B cell (primary cell): ENCODE measurements at regions not wholly inside any gene's neighbourhood (a gene's known extent, or its start where the extent isn't known, plus 50 kb on each side); places are given as distances from the start of the nearest gene placed in this dataset.

ENCODE experiments used
- ATAC-seq: fragments of 200-7000 bp; cut with Tn5 transposase; one replicate; pipeline ENCODE4 v1.10.0; 2021; ENCODE audit warnings: low read depth, mild to moderate bottlenecking, moderate number of reproducible peaks, moderate library complexity
- CTCF ChIA-PET: fragments of 350-600 bp; sonication (Branson Sonifier 250); formaldehyde crosslinking; loops from one replicate; lab custom pipeline; 2021; ENCODE audit warnings: antibody characterized with exemption, inconsistent platforms; lab: Charles Lee
- POLR2A ChIA-PET: fragments of 350-600 bp; sonication (Branson Sonifier 250); formaldehyde crosslinking; loops from one replicate; lab custom pipeline; 2021; ENCODE audit warnings: antibody characterized with exemption; lab: Charles Lee
- DNase-seq: peaks from one replicate; pipeline ENCODE4 v3.0.0; 2013
- H2AFZ ChIP-seq: 2 replicates; pipeline ENCODE4 v1.6.1; 2012; ENCODE audit warnings: mild to moderate bottlenecking, low read depth, low read length; ENCODE audit not compliant: insufficient read depth, poor library complexity, severe bottlenecking
- H3K27ac ChIP-seq, 2 donors: 1 replicate in 1 of 2; 2 replicates in 1 of 2; pipeline ENCODE4 v1.5.1; 2012 to 2013; ENCODE audit warnings: low read length in 2 of 2, mild to moderate bottlenecking in 2 of 2, moderate library complexity in 1 of 2
- H3K27me3 ChIP-seq, 4 experiments: fragments of 200-600 bp in 1 of 4; sonication (generic) in 1 of 4; replicated peaks in 1 of 4; 1 replicate in 2 of 4; 2 replicates in 2 of 4; pipeline versions ENCODE4 v1.6.1 to v1.7.0; 2013 to 2016; ENCODE audit warnings: low read length in 3 of 4, mild to moderate bottlenecking in 2 of 4, mixed read lengths in 1 of 4, moderate library complexity in 1 of 4; ENCODE audit not compliant: insufficient read depth in 4 of 4, control insufficient read depth in 3 of 4; ENCODE audit errors: control extremely low read depth in 1 of 4
- H3K36me3 ChIP-seq, 2 experiments: replicated peaks in 1 of 2; 1 replicate in 1 of 2; 2 replicates in 1 of 2; pipeline versions ENCODE4 v1.6.1 to v1.7.1; 2013; ENCODE audit warnings: low read length in 1 of 2; ENCODE audit not compliant: insufficient read depth in 2 of 2, control insufficient read depth in 1 of 2; ENCODE audit errors: control extremely low read depth in 1 of 2, extremely low read depth in 1 of 2
- H3K4me1 ChIP-seq, 2 donors: fragments of 200-600 bp in 1 of 2; sonication (generic) in 1 of 2; 1 replicate in 1 of 2; 2 replicates in 1 of 2; pipeline versions ENCODE4 v1.5.1 to v1.6.1; 2013 to 2017; ENCODE audit warnings: low read length in 2 of 2; ENCODE audit not compliant: control insufficient read depth in 2 of 2, insufficient read depth in 2 of 2
- H3K4me2 ChIP-seq: replicated peaks from 2 replicates; pipeline ENCODE3; 2012; ENCODE audit warnings: mild to moderate bottlenecking, low read depth, low read length; ENCODE audit not compliant: poor library complexity, severe bottlenecking
- H3K4me3 ChIP-seq, 5 experiments: fragments of 200-600 bp in 1 of 5; sonication (generic) in 1 of 5; 1 replicate in 3 of 5; 2 replicates in 2 of 5; pipeline versions ENCODE4 v1.5.1 to v1.7.0; 2011 to 2016; ENCODE audit warnings: low read length in 4 of 5, mild to moderate bottlenecking in 4 of 5, low read depth in 2 of 5, control low read depth in 1 of 5, moderate library complexity in 1 of 5; ENCODE audit not compliant: insufficient read depth in 1 of 5; ENCODE audit errors: control extremely low read depth in 1 of 5, extremely low read depth in 1 of 5
- H3K79me2 ChIP-seq: fragments of 200-600 bp; sonication (generic); one replicate; pipeline ENCODE4 v1.6.0; 2016; ENCODE audit warnings: low read length; ENCODE audit not compliant: control insufficient read depth, insufficient read depth
- H3K9ac ChIP-seq: fragments of 200-600 bp; sonication (generic); 2 replicates; pipeline ENCODE4 v1.6.1; 2017; ENCODE audit warnings: mild to moderate bottlenecking, low read length, moderate library complexity
- H3K9me3 ChIP-seq, 3 donors: one replicate each; pipeline versions ENCODE4 v1.6.1 to v1.7.1; 2013; ENCODE audit warnings: low read length in 2 of 3; ENCODE audit not compliant: control insufficient read depth in 2 of 3, insufficient read depth in 1 of 3; ENCODE audit errors: control extremely low read depth in 1 of 3
- H4K20me1 ChIP-seq: 2 replicates; pipeline ENCODE4 v1.6.0; 2012; ENCODE audit warnings: mild to moderate bottlenecking, low read length; ENCODE audit not compliant: insufficient read depth, control insufficient read depth, poor library complexity, severe bottlenecking
- H3K27ac Mint-ChIP-seq: one replicate; pipeline ENCODE4 v1.8.0; 2021; ENCODE audit warnings: mixed read lengths
- H3K27me3 Mint-ChIP-seq: one replicate; pipeline ENCODE4 v1.8.0; 2021; ENCODE audit warnings: mixed read lengths
- H3K4me1 Mint-ChIP-seq: one replicate; pipeline ENCODE4 v1.8.0; 2021; ENCODE audit warnings: mixed read lengths
- H3K4me3 Mint-ChIP-seq: one replicate; pipeline ENCODE4 v1.8.0; 2021; ENCODE audit warnings: mixed read lengths
- H3K9me3 Mint-ChIP-seq: one replicate; pipeline ENCODE4 v1.8.0; 2022; ENCODE audit warnings: mixed read lengths; ENCODE audit not compliant: insufficient read depth
- CTCF ChIP-seq: fragments of 200-600 bp; IDR thresholded peaks from one replicate; pipeline ENCODE4 v1.8.0; 2022; ENCODE audit warnings: antibody characterized with exemption, mild to moderate bottlenecking
- EZH2 ChIP-seq: IDR thresholded peaks from 2 replicates; pipeline ENCODE4 v1.6.1; 2012; ENCODE audit warnings: borderline replicate concordance, low read depth, mild to moderate bottlenecking, moderate library complexity, low read length; ENCODE audit not compliant: insufficient read depth, poor library complexity, severe bottlenecking
- WGBS: methylation state at CpG from one replicate; pipeline ENCODE4 v1.1.5; 2013; ENCODE audit warnings: missing lambda C conversion rate; ENCODE audit not compliant: insufficient coverage; 5-methylcytosine and 5-hydroxymethylcytosine counted together
- intact Hi-C: fragments of 100-400 bp; cut with micrococcal nuclease; formaldehyde crosslinking; loops from one replicate; pipeline ENCODE4 v1.10.0; 2022

GRCh38 chr20:48124181-48124782, 339.0 kb upstream of the SULF2 start:
- Histone ChIP-seq H3K79me2 (no peaks in the 10 kb centered on the region), H4K20me1 (no peaks in the 10 kb centered on the region), H2AFZ (no peak overlapping the region), H3K9ac (no peak overlapping the region), H3K9me3 (no peaks in the 10 kb centered on the region), H3K4me2 (no peak overlapping the region), H3K4me3 (no peak overlapping the region), H3K27me3 (no peaks in the 10 kb centered on the region), H3K4me1 (no peaks in the 10 kb centered on the region), H3K27ac (no peak overlapping the region), H3K36me3 (no peaks in the 10 kb centered on the region)
- Mint-ChIP-seq H3K27ac (no peak overlapping the region), H3K4me3 (no peak overlapping the region), H3K27me3 (peaks cover 24% of the 10 kb centered on the region), H3K4me1 (no peaks in the 10 kb centered on the region), H3K9me3 (no peaks in the 10 kb centered on the region)
- WGBS = 79% methylated on average over 14 of the region's 14 CpGs
- TF ChIP-seq CTCF = no peak
- no peak for TF ChIP-seq EZH2
- ChIA-PET POLR2A (interaction anchor here (0.6 kb wide), 1 partner anchor 16 kb away, joined by 4 read pairs; no protein-coding TSS in a partner anchor), CTCF (no interaction called here)
- intact Hi-C loops = no loop called here
- no peak for ATAC-seq
- no peak for DNase-seq

- peaks cover 14% of the 10 kb centered on the region for H3K27me3 Mint-ChIP-seq
These were observed 334.8 kb upstream of the SULF2 start for GRCh38 chr20:48120120-48120519.

More at GRCh38 chr20:48120120-48120519, 334.8 kb upstream of the SULF2 start:
- no peak for TF ChIP-seq CTCF
- no peak for TF ChIP-seq EZH2
- no peak overlapping the region for H2AFZ ChIP-seq
- intact Hi-C loops = no loop called here
- ChIA-PET POLR2A (no interaction called here), CTCF (no interaction called here)
- WGBS = 100% methylated on average over 5 of the region's 8 CpGs
- peaks cover 0 to 9% of the 10 kb centered on the region in 2 donors for H3K4me1 ChIP-seq
- Mint-ChIP-seq H3K27ac (no peak overlapping the region), H3K9me3 (no peaks in the 10 kb centered on the region), H3K4me3 (no peak overlapping the region), H3K4me1 (peaks cover 8% of the 10 kb centered on the region)
- H3K9me3 ChIP-seq = peaks cover 0 to 4% (median 0%) of the 10 kb centered on the region in 3 donors
- ATAC-seq = no peak
- no peak overlapping the region for H3K27ac ChIP-seq
- H3K4me2 ChIP-seq = no peak overlapping the region
- no peak overlapping the region for H3K4me3 ChIP-seq
- H3K9ac ChIP-seq = no peak overlapping the region
- no peaks in the 10 kb centered on the region for H3K27me3 ChIP-seq
- no peaks in the 10 kb centered on the region for H3K79me2 ChIP-seq
- H4K20me1 ChIP-seq = no peaks in the 10 kb centered on the region
- DNase-seq = no peak
- H3K36me3 ChIP-seq = no peaks in the 10 kb centered on the region
